PFSK-1 (cell line): ENCODE measurements at regions not wholly inside any gene's neighbourhood (a gene's known extent, or its start where the extent isn't known, plus 50 kb on each side); places are given as distances from the start of the nearest gene placed in this dataset.

ENCODE experiments used
- POLR2AphosphoS5 ChIP-seq: IDR thresholded peaks from 2 replicates; pipeline ENCODE4 v1.6.1; 2012; ENCODE audit warnings: low read depth, mild to moderate bottlenecking, control low read depth, low read length, moderate library complexity
- REST ChIP-seq, 2 experiments: IDR thresholded peaks; 2 replicates each; pipeline versions ENCODE4 v1.6.1 to v1.8.0; 2011 to 2012; ENCODE audit warnings: low read depth in 2 of 2, low read length in 2 of 2, control low read depth in 1 of 2, inconsistent platforms in 1 of 2, mild to moderate bottlenecking in 1 of 2, moderate library complexity in 1 of 2; ENCODE audit not compliant: insufficient read depth in 1 of 2
- SIN3A ChIP-seq: IDR thresholded peaks from 2 replicates; pipeline ENCODE4 v1.6.1; 2012; ENCODE audit warnings: mild to moderate bottlenecking, low read length, moderate library complexity, borderline replicate concordance; ENCODE audit not compliant: insufficient read depth
- TAF1 ChIP-seq: IDR thresholded peaks from 2 replicates; pipeline ENCODE4 v1.6.1; 2012; ENCODE audit warnings: low read length, control low read depth, borderline replicate concordance; ENCODE audit not compliant: insufficient read depth

GRCh38 chr5:13316176-13316575 lies 628.3 kb downstream of the DNAH5 start:
- TF ChIP-seq REST (IDR thresholded peaks at IDR 0.05; ENCODE audit: insufficient read depth in 1 of 2, low read depth in 2 of 2, low read length in 2 of 2) (no peak), POLR2AphosphoS5 (no peak), TAF1 (no peak), SIN3A (no peak)
